ENCODE measurements at regions not wholly inside any gene's neighbourhood (a gene's known extent, or its start where the extent isn't known, plus 50 kb on each side); places are given as distances from the start of the nearest gene placed in this dataset.

DNA sequence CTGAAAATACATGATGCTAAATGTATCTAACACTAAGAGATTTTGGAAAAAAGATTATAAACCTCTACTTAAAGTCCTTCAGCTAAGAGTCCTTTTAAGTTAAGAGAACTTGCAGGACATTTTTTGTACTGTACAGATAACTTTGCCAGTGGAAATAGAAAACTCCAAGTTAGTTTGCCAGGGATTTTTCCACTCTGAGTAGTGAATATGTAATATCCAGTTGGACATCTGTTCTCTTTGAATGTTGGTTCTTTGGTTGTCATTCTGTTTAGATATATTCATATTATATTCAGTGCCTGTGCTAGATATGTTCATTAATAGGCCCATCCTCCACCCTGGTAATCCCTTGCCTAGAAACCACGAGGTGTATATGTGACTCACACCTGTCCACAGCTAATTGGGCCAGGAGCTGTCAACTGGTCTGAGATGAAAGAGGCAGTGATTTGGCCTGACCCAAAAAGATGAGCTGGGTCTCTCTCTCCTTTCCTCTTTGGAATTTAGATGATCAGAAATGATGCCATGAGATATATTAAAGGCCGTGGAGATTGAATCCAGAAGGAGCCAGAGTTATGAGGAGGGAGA, 261.0 kb upstream of the LRIG3 start:
- DNase-seq (ENCODE audit: low read depth) = no peak
- no peaks in the 10 kb centered on the region for H3K36me3 ChIP-seq (ENCODE audit: control insufficient read depth, insufficient read depth, low read length, severe bottlenecking)
- H3K4me3 ChIP-seq (ENCODE audit: low read length) = no peak overlapping the region
- no peaks in the 10 kb centered on the region for H3K9me3 ChIP-seq (ENCODE audit: control insufficient read depth, low read length)
- H3K9ac ChIP-seq (ENCODE audit: low read length) = no peak overlapping the region
- H3K4me1 ChIP-seq (ENCODE audit: control insufficient read depth, insufficient read depth, low read length) = no peaks in the 10 kb centered on the region
- H3K27me3 ChIP-seq (replicated peaks; ENCODE audit: control insufficient read depth, insufficient read depth, low read length) = no peaks in the 10 kb centered on the region

- DNase-seq (ENCODE audit: low read depth) = no peak
- Histone ChIP-seq H3K9me3 (ENCODE audit: control insufficient read depth, low read length) (no peaks in the 10 kb centered on the region), H3K9ac (ENCODE audit: low read length) (no peak overlapping the region), H3K27me3 (replicated peaks; ENCODE audit: control insufficient read depth, insufficient read depth, low read length) (no peaks in the 10 kb centered on the region), H3K4me3 (ENCODE audit: low read length) (no peak overlapping the region), H3K36me3 (ENCODE audit: control insufficient read depth, insufficient read depth, low read length, severe bottlenecking) (no peaks in the 10 kb centered on the region), H3K4me1 (ENCODE audit: control insufficient read depth, insufficient read depth, low read length) (no peaks in the 10 kb centered on the region)
Measured at GRCh38 chr12:59179231-59179630, 258.9 kb upstream of the LRIG3 start.

DNA sequence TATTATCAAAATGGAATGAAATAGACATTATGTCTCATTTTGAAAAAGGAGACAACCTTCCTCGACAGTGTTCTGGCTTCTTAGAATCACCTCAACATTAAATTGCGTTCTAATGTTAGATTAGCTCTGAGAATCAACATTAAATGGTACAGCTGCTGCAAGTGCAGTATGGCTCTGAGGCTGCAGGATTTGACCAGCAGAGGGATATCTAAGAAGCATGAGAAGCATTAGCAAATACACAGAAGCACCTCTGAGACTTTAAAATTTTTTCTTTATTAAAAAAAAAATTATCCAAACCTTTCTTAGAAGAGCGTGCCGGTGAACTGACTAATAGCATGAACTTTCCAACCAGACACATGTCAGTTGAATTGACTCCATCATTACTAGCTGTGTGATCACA, 253.4 kb upstream of the LRIG3 start:
- no peak overlapping the region for H3K4me3 ChIP-seq (ENCODE audit: low read length)
- no peaks in the 10 kb centered on the region for H3K9me3 ChIP-seq (ENCODE audit: control insufficient read depth, low read length)
- H3K27me3 ChIP-seq (replicated peaks; ENCODE audit: control insufficient read depth, insufficient read depth, low read length) = no peaks in the 10 kb centered on the region
- no peaks in the 10 kb centered on the region for H3K36me3 ChIP-seq (ENCODE audit: control insufficient read depth, insufficient read depth, low read length, severe bottlenecking)
- peak; percentile 28 for DNase-seq (ENCODE audit: low read depth)
- H3K4me1 ChIP-seq (ENCODE audit: control insufficient read depth, insufficient read depth, low read length) = no peaks in the 10 kb centered on the region
- H3K9ac ChIP-seq (ENCODE audit: low read length) = no peak overlapping the region

- Histone ChIP-seq H3K9me3 (ENCODE audit: control insufficient read depth, low read length) (no peaks in the 10 kb centered on the region), H3K4me1 (ENCODE audit: control insufficient read depth, insufficient read depth, low read length) (peaks cover 4% of the 10 kb centered on the region), H3K36me3 (ENCODE audit: control insufficient read depth, insufficient read depth, low read length, severe bottlenecking) (no peaks in the 10 kb centered on the region), H3K4me3 (ENCODE audit: low read length) (no peak overlapping the region), H3K9ac (ENCODE audit: low read length) (no peak overlapping the region), H3K27me3 (replicated peaks; ENCODE audit: control insufficient read depth, insufficient read depth, low read length) (no peaks in the 10 kb centered on the region)
- no peak for DNase-seq (ENCODE audit: low read depth)
Measured at GRCh38 chr12:59168647-59169046, 248.3 kb upstream of the LRIG3 start.

GRCh38 chr12:59166457-59166856, 246.2 kb upstream of the LRIG3 start:
- Histone ChIP-seq H3K9me3 (ENCODE audit: control insufficient read depth, low read length) (no peaks in the 10 kb centered on the region), H3K9ac (ENCODE audit: low read length) (no peak overlapping the region), H3K36me3 (ENCODE audit: control insufficient read depth, insufficient read depth, low read length, severe bottlenecking) (no peaks in the 10 kb centered on the region), H3K4me3 (ENCODE audit: low read length) (no peak overlapping the region), H3K4me1 (ENCODE audit: control insufficient read depth, insufficient read depth, low read length) (peaks cover 4% of the 10 kb centered on the region), H3K27me3 (replicated peaks; ENCODE audit: control insufficient read depth, insufficient read depth, low read length) (no peaks in the 10 kb centered on the region)
- DNase-seq (ENCODE audit: low read depth) = no peak

DNA sequence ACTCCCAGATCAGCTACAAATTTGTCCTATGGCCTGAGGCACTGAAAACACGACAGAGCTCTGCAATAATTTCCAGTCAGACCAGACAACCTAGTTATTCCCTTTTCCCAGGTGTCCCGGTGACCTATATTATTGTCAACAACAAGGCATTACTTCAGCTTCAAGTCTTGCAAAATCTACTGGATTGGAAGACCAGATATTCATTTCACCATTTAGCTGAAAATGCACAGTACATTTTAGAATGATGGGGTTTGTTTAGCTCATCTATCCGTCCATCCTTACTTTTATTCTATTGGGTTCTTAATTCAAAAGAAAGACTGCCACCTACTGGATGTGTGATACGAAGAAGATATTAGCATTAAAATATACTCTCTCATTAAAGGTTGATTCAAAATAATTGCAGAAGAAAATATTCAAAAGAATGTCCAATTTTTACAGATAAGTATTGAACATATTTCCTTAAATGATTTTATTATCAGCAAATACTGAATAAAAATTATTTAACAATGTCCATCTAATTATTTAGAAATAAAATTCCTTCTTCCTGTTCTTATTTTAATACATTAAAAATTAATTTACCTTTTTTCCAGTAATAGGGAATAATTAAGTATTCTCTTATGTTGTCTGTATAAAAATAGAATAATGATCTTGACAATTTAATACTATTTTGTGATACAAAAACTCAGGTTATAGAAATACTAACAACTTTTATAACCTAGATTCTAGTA, 244.9 kb upstream of the LRIG3 start:
- Histone ChIP-seq H3K36me3 (ENCODE audit: control insufficient read depth, insufficient read depth, low read length, severe bottlenecking) (no peaks in the 10 kb centered on the region), H3K9me3 (ENCODE audit: control insufficient read depth, low read length) (no peaks in the 10 kb centered on the region), H3K4me1 (ENCODE audit: control insufficient read depth, insufficient read depth, low read length) (peaks cover 4% of the 10 kb centered on the region), H3K27me3 (replicated peaks; ENCODE audit: control insufficient read depth, insufficient read depth, low read length) (no peaks in the 10 kb centered on the region), H3K4me3 (ENCODE audit: low read length) (no peak overlapping the region), H3K9ac (ENCODE audit: low read length) (no peak overlapping the region)
- DNase-seq (ENCODE audit: low read depth) = peak; percentile 79

DNA sequence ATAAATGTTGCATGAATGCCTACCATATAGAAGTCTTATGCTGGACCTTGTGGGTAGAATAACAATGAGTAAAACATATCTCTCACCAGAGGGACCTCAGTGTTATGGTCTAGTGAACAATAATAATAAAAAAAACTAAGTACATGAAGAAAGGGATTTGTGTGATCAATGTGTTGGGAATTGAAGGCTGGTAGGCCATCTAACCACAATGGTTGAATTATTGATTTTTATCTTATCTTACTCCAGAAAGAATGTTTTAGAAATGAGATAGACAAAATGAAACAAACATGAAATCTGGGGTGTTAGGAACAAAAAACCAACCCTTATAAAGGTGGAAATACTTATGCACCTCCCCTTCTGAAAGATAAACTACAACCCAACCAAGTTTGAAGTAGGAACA, 243.9 kb upstream of the LRIG3 start:
- no peak for DNase-seq (ENCODE audit: low read depth)
- H3K4me3 ChIP-seq (ENCODE audit: low read length) = no peak overlapping the region
- no peak overlapping the region for H3K9ac ChIP-seq (ENCODE audit: low read length)
- H3K36me3 ChIP-seq (ENCODE audit: control insufficient read depth, insufficient read depth, low read length, severe bottlenecking) = no peaks in the 10 kb centered on the region
- H3K4me1 ChIP-seq (ENCODE audit: control insufficient read depth, insufficient read depth, low read length) = peaks cover 4% of the 10 kb centered on the region
- H3K27me3 ChIP-seq (replicated peaks; ENCODE audit: control insufficient read depth, insufficient read depth, low read length) = no peaks in the 10 kb centered on the region
- H3K9me3 ChIP-seq (ENCODE audit: control insufficient read depth, low read length) = no peaks in the 10 kb centered on the region

DNA sequence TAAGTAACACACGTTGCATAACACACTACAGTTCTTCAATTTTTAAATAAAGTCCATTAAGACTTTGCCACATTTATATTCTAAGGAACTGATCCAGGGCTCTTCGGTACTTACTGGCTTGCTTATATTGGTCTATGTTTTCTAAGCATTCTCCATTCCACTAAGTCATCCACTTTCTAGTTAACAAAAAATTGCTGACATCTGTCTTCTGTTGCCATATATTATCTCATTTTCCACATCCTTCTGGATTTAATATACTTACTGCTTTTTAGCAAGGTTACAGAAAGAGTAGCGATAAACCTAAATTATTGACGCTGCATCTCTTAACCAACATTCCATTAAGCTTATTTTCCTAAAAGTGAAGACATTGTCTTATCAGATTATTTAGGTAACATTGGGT, 238.4 kb upstream of the LRIG3 start:
- Histone ChIP-seq H3K9me3 (ENCODE audit: control insufficient read depth, low read length) (peaks cover 50% of the 10 kb centered on the region), H3K36me3 (ENCODE audit: control insufficient read depth, insufficient read depth, low read length, severe bottlenecking) (no peaks in the 10 kb centered on the region), H3K4me1 (ENCODE audit: control insufficient read depth, insufficient read depth, low read length) (no peaks in the 10 kb centered on the region), H3K27me3 (replicated peaks; ENCODE audit: control insufficient read depth, insufficient read depth, low read length) (no peaks in the 10 kb centered on the region), H3K9ac (ENCODE audit: low read length) (no peak overlapping the region), H3K4me3 (ENCODE audit: low read length) (no peak overlapping the region)
- no peak for DNase-seq (ENCODE audit: low read depth)

DNA sequence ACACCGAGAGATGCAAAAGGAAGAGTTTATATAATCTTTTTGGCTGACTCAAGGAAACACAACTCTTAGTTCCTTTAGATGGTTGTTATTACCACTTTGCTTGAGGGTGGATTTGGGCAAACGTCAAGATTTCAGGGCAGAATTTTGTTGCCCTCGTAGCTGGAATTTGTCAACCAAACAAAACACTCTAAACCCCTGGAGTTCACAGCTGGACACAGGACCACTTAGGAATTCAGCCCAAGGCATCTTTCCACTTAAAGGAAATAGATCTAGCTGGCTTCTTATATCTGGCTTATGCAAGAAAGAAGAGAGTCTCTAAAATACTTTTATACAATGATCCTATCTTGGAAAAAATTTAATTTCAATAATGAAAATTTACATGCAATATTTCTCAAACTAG, 237.8 kb upstream of the LRIG3 start:
- Histone ChIP-seq H3K36me3 (ENCODE audit: control insufficient read depth, insufficient read depth, low read length, severe bottlenecking) (no peaks in the 10 kb centered on the region), H3K4me1 (ENCODE audit: control insufficient read depth, insufficient read depth, low read length) (no peaks in the 10 kb centered on the region), H3K27me3 (replicated peaks; ENCODE audit: control insufficient read depth, insufficient read depth, low read length) (no peaks in the 10 kb centered on the region), H3K4me3 (ENCODE audit: low read length) (no peak overlapping the region), H3K9me3 (ENCODE audit: control insufficient read depth, low read length) (peaks cover 56% of the 10 kb centered on the region), H3K9ac (ENCODE audit: low read length) (no peak overlapping the region)
- DNase-seq (ENCODE audit: low read depth) = no peak

GRCh38 chr12:59155448-59155847, 235.1 kb upstream of the LRIG3 start:
- no peak for DNase-seq (ENCODE audit: low read depth)
- H3K4me1 ChIP-seq (ENCODE audit: control insufficient read depth, insufficient read depth, low read length) = peaks cover 5% of the 10 kb centered on the region
- H3K36me3 ChIP-seq (ENCODE audit: control insufficient read depth, insufficient read depth, low read length, severe bottlenecking) = no peaks in the 10 kb centered on the region
- H3K9ac ChIP-seq (ENCODE audit: low read length) = no peak overlapping the region
- no peak overlapping the region for H3K4me3 ChIP-seq (ENCODE audit: low read length)
- no peaks in the 10 kb centered on the region for H3K27me3 ChIP-seq (replicated peaks; ENCODE audit: control insufficient read depth, insufficient read depth, low read length)
- H3K9me3 ChIP-seq (ENCODE audit: control insufficient read depth, low read length) = peaks cover 65% of the 10 kb centered on the region

- peak; percentile 38 for DNase-seq (ENCODE audit: low read depth)
Measured at GRCh38 chr12:59151243-59151642, 230.9 kb upstream of the LRIG3 start.

More at GRCh38 chr12:59151243-59151642, 230.9 kb upstream of the LRIG3 start:
- H3K27me3 ChIP-seq (replicated peaks; ENCODE audit: control insufficient read depth, insufficient read depth, low read length) = no peaks in the 10 kb centered on the region
- peaks cover 40% of the 10 kb centered on the region for H3K9me3 ChIP-seq (ENCODE audit: control insufficient read depth, low read length)
- no peak overlapping the region for H3K9ac ChIP-seq (ENCODE audit: low read length)
- peak overlapping the region; percentile 46 for H3K4me3 ChIP-seq (ENCODE audit: low read length)
- no peaks in the 10 kb centered on the region for H3K36me3 ChIP-seq (ENCODE audit: control insufficient read depth, insufficient read depth, low read length, severe bottlenecking)
- peaks cover 7% of the 10 kb centered on the region for H3K4me1 ChIP-seq (ENCODE audit: control insufficient read depth, insufficient read depth, low read length)

Data from adipocyte (in vitro differentiated cells).